WTC11 (cell line): ENCODE measurements at regions not wholly inside any gene's neighbourhood (a gene's known extent, or its start where the extent isn't known, plus 50 kb on each side); places are given as distances from the start of the nearest gene placed in this dataset.
A peak's percentile ranks its signal among the peaks of the same experiment; 100 is the strongest.

Source experiments
- ATAC-seq: fragments of 200-7000 bp; cut with Tn5 transposase; 2 replicates; pipeline ENCODE4 v1.10.0; 2021; ENCODE audit warnings: mild to moderate bottlenecking, moderate library complexity
- CTCF ChIA-PET: fragments of 300-600 bp; sonication (Branson Sonifier 250); formaldehyde crosslinking; loops from one replicate; lab custom pipeline; 2021; ENCODE audit warnings: antibody characterized with exemption; lab: Charles Lee
- POLR2A ChIA-PET: fragments of 350-600 bp; sonication (Branson Sonifier 250); formaldehyde crosslinking; loops from one replicate; lab custom pipeline; 2021; ENCODE audit warnings: antibody characterized with exemption; lab: Charles Lee
- DNase-seq: peaks from one replicate; pipeline ENCODE4 v3.0.0; 2021; ENCODE audit warnings: low spot score
- H3K27ac Mint-ChIP-seq: 2 replicates; pipeline ENCODE4 v1.8.0; 2021; ENCODE audit warnings: mixed read lengths
- H3K27me3 Mint-ChIP-seq: 2 replicates; pipeline ENCODE4 v1.8.0; 2021; ENCODE audit warnings: low read depth, mild to moderate bottlenecking, moderate library complexity, mixed read lengths
- H3K36me3 Mint-ChIP-seq: 2 replicates; pipeline ENCODE4 v1.8.0; 2021; ENCODE audit warnings: mixed read lengths
- H3K4me1 Mint-ChIP-seq: 2 replicates; pipeline ENCODE4 v1.8.0; 2022; ENCODE audit warnings: mixed read lengths
- H3K4me3 Mint-ChIP-seq: 2 replicates; pipeline ENCODE4 v1.8.0; 2021; ENCODE audit warnings: mild to moderate bottlenecking, moderate library complexity, mixed read lengths
- H3K9me3 Mint-ChIP-seq: 2 replicates; pipeline ENCODE4 v1.8.0; 2021; ENCODE audit warnings: mixed read lengths
- ATF2 ChIP-seq: sonication (generic); formaldehyde crosslinking; IDR thresholded peaks from 2 replicates; pipeline ENCODE4 v1.8.1; 2022; ENCODE audit warnings: low read depth, missing genetic modification reagents, borderline replicate concordance
- CBFB ChIP-seq: sonication (generic); formaldehyde crosslinking; IDR thresholded peaks from 2 replicates; pipeline ENCODE4 v1.8.1; 2022; ENCODE audit warnings: mild to moderate bottlenecking, low read depth, missing genetic modification reagents
- CREB1 ChIP-seq: sonication (generic); formaldehyde crosslinking; IDR thresholded peaks from 2 replicates; pipeline ENCODE4 v1.8.0; 2023; ENCODE audit warnings: mild to moderate bottlenecking, missing genetic modification reagents
- E2F1 ChIP-seq: sonication (generic); formaldehyde crosslinking; IDR thresholded peaks from 2 replicates; pipeline ENCODE4 v1.8.0; 2022; ENCODE audit warnings: mild to moderate bottlenecking, missing genetic modification reagents
- E2F5 ChIP-seq: sonication (generic); formaldehyde crosslinking; IDR thresholded peaks from 2 replicates; pipeline ENCODE4 v1.8.1; 2022; ENCODE audit warnings: mild to moderate bottlenecking, moderate library complexity, missing genetic modification reagents
- EMX1 ChIP-seq: fragments of 250-450 bp; sonication (Bioruptor Pico); IDR thresholded peaks from 2 replicates; pipeline ENCODE4 v1.8.0; 2021; ENCODE audit warnings: mild to moderate bottlenecking
- ESRRA ChIP-seq: sonication (generic); formaldehyde crosslinking; IDR thresholded peaks from 2 replicates; pipeline ENCODE4 v1.8.1; 2022; ENCODE audit warnings: mild to moderate bottlenecking, missing genetic modification reagents, borderline replicate concordance
- GTF2I ChIP-seq: fragments of 250-450 bp; sonication (Bioruptor Pico); conservative IDR thresholded peaks from 2 replicates; pipeline ENCODE4 v1.4.0; 2021; ENCODE audit warnings: mild to moderate bottlenecking
- NFATC4 ChIP-seq: fragments of 250-450 bp; sonication (Bioruptor Pico); IDR thresholded peaks from 2 replicates; pipeline ENCODE4 v1.9.0; 2021; ENCODE audit warnings: mild to moderate bottlenecking
- NFE2L1 ChIP-seq: sonication (generic); formaldehyde crosslinking; IDR thresholded peaks from 2 replicates; pipeline ENCODE4 v1.8.1; 2023; ENCODE audit warnings: missing genetic modification reagents
- STAT6 ChIP-seq: sonication (generic); formaldehyde crosslinking; conservative IDR thresholded peaks from 2 replicates; pipeline ENCODE4 v1.8.1; 2023; ENCODE audit warnings: mild to moderate bottlenecking, low read depth, missing genetic modification reagents, moderate library complexity
- TF ChIP-seq, protein P1 (sequence below): sonication (generic); formaldehyde crosslinking; IDR thresholded peaks from 2 replicates; pipeline ENCODE4 v1.8.1; 2023; ENCODE audit warnings: mild to moderate bottlenecking, missing genetic modification reagents, borderline replicate concordance
- TF ChIP-seq, protein P2 (sequence below): sonication (generic); formaldehyde crosslinking; IDR thresholded peaks from 2 replicates; pipeline ENCODE4 v1.8.1; 2023; ENCODE audit warnings: mild to moderate bottlenecking, missing genetic modification reagents
- TF ChIP-seq, protein P3 (sequence below): fragments of 250-450 bp; sonication (Bioruptor Pico); IDR thresholded peaks from 2 replicates; pipeline ENCODE4 v1.9.0; 2021; ENCODE audit warnings: moderate library complexity, mild to moderate bottlenecking, inconsistent platforms, borderline replicate concordance
- TF ChIP-seq, protein P4 (sequence below): sonication (generic); formaldehyde crosslinking; IDR thresholded peaks from 2 replicates; pipeline ENCODE4 v1.8.0; 2023; ENCODE audit warnings: missing genetic modification reagents, mild to moderate bottlenecking, borderline replicate concordance

DNA sequence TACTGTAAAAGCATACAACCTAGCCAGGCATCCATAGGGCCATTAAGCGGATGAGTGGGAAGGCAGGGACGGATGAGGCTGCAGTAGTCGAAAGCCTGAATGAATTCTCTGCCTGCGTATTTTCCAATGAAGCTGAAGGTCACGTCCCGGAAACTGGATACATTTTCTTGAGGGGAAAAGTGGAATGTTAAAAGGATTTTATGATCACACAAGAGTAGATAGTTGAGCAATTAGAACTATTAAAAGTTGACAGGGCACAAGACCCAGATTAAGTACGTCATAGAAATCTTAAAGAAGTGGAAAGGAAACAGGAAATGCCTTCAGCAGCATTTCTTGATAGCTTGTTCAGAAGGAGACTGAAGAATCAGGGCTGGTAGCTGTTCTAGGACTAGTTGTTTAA, 98.3 kb upstream of the CXXC4 start:
- no peak for DNase-seq
- H3K36me3 Mint-ChIP-seq: no peaks in the 10 kb centered on the region
- ATAC-seq: peak; percentile 46
- ChIA-PET CTCF (no interaction called here), POLR2A (interaction anchor here (0.6 kb wide), 1 partner anchor 99 kb away, joined by 3 read pairs; no protein-coding TSS in a partner anchor)
- no peaks in the 10 kb centered on the region for H3K9me3 Mint-ChIP-seq
- peak overlapping the region; percentile 86; the same call in 1 of the 2 replicates for H3K27ac Mint-ChIP-seq
- no peak overlapping the region for H3K4me3 Mint-ChIP-seq
- TF ChIP-seq ESRRA (CRISPR knock-in tag): no peak
- no peak for TF ChIP-seq GTF2I (CRISPR knock-in tag)
- TF ChIP-seq CBFB (CRISPR knock-in tag): no peak
- no peak for TF ChIP-seq NFATC4 (CRISPR knock-in tag)
- H3K27me3 Mint-ChIP-seq: no peaks in the 10 kb centered on the region
- peaks cover 34% of the 10 kb centered on the region for H3K4me1 Mint-ChIP-seq

- TF ChIP-seq NFE2L1 (CRISPR knock-in tag) (no peak), STAT6 (CRISPR knock-in tag) (no peak), EMX1 (CRISPR knock-in tag) (no peak), E2F5 (CRISPR knock-in tag) (no peak), E2F1 (CRISPR knock-in tag) (no peak), ATF2 (no peak), CREB1 (CRISPR knock-in tag) (no peak)
- TF ChIP-seq, protein P1, sequence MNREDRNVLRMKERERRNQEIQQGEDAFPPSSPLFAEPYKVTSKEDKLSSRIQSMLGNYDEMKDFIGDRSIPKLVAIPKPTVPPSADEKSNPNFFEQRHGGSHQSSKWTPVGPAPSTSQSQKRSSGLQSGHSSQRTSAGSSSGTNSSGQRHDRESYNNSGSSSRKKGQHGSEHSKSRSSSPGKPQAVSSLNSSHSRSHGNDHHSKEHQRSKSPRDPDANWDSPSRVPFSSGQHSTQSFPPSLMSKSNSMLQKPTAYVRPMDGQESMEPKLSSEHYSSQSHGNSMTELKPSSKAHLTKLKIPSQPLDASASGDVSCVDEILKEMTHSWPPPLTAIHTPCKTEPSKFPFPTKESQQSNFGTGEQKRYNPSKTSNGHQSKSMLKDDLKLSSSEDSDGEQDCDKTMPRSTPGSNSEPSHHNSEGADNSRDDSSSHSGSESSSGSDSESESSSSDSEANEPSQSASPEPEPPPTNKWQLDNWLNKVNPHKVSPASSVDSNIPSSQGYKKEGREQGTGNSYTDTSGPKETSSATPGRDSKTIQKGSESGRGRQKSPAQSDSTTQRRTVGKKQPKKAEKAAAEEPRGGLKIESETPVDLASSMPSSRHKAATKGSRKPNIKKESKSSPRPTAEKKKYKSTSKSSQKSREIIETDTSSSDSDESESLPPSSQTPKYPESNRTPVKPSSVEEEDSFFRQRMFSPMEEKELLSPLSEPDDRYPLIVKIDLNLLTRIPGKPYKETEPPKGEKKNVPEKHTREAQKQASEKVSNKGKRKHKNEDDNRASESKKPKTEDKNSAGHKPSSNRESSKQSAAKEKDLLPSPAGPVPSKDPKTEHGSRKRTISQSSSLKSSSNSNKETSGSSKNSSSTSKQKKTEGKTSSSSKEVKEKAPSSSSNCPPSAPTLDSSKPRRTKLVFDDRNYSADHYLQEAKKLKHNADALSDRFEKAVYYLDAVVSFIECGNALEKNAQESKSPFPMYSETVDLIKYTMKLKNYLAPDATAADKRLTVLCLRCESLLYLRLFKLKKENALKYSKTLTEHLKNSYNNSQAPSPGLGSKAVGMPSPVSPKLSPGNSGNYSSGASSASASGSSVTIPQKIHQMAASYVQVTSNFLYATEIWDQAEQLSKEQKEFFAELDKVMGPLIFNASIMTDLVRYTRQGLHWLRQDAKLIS: no peak
- TF ChIP-seq, protein P2, sequence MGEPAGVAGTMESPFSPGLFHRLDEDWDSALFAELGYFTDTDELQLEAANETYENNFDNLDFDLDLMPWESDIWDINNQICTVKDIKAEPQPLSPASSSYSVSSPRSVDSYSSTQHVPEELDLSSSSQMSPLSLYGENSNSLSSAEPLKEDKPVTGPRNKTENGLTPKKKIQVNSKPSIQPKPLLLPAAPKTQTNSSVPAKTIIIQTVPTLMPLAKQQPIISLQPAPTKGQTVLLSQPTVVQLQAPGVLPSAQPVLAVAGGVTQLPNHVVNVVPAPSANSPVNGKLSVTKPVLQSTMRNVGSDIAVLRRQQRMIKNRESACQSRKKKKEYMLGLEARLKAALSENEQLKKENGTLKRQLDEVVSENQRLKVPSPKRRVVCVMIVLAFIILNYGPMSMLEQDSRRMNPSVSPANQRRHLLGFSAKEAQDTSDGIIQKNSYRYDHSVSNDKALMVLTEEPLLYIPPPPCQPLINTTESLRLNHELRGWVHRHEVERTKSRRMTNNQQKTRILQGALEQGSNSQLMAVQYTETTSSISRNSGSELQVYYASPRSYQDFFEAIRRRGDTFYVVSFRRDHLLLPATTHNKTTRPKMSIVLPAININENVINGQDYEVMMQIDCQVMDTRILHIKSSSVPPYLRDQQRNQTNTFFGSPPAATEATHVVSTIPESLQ (CRISPR knock-in tag): no peak
- TF ChIP-seq, protein P3, sequence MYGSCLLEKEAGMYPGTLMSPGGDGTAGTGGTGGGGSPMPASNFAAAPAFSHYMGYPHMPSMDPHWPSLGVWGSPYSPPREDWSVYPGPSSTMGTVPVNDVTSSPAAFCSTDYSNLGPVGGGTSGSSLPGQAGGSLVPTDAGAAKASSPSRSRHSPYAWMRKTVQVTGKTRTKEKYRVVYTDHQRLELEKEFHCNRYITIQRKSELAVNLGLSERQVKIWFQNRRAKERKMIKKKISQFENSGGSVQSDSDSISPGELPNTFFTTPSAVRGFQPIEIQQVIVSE (CRISPR knock-in tag): no peak
- TF ChIP-seq, protein P4, sequence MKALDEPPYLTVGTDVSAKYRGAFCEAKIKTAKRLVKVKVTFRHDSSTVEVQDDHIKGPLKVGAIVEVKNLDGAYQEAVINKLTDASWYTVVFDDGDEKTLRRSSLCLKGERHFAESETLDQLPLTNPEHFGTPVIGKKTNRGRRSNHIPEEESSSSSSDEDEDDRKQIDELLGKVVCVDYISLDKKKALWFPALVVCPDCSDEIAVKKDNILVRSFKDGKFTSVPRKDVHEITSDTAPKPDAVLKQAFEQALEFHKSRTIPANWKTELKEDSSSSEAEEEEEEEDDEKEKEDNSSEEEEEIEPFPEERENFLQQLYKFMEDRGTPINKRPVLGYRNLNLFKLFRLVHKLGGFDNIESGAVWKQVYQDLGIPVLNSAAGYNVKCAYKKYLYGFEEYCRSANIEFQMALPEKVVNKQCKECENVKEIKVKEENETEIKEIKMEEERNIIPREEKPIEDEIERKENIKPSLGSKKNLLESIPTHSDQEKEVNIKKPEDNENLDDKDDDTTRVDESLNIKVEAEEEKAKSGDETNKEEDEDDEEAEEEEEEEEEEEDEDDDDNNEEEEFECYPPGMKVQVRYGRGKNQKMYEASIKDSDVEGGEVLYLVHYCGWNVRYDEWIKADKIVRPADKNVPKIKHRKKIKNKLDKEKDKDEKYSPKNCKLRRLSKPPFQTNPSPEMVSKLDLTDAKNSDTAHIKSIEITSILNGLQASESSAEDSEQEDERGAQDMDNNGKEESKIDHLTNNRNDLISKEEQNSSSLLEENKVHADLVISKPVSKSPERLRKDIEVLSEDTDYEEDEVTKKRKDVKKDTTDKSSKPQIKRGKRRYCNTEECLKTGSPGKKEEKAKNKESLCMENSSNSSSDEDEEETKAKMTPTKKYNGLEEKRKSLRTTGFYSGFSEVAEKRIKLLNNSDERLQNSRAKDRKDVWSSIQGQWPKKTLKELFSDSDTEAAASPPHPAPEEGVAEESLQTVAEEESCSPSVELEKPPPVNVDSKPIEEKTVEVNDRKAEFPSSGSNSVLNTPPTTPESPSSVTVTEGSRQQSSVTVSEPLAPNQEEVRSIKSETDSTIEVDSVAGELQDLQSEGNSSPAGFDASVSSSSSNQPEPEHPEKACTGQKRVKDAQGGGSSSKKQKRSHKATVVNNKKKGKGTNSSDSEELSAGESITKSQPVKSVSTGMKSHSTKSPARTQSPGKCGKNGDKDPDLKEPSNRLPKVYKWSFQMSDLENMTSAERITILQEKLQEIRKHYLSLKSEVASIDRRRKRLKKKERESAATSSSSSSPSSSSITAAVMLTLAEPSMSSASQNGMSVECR (CRISPR knock-in tag): no peak
- TF ChIP-seq, all 79 proteins: peak for 0
- no peaks in the 10 kb centered on the region for H3K36me3 Mint-ChIP-seq
- POLR2A ChIA-PET: no interaction called here
- no peak overlapping the region for H3K27ac Mint-ChIP-seq
- H3K9me3 Mint-ChIP-seq: no peaks in the 10 kb centered on the region
- peaks cover 25% of the 10 kb centered on the region for H3K4me1 Mint-ChIP-seq
- ATAC-seq: no peak
- no peak overlapping the region for H3K4me3 Mint-ChIP-seq
- no peak for DNase-seq
- CTCF ChIA-PET: no interaction called here
- H3K27me3 Mint-ChIP-seq: no peaks in the 10 kb centered on the region
Measured at GRCh38 chr4:104596189-104596588, 101.5 kb upstream of the CXXC4 start.
